DOHH2 (cell line): ENCODE measurements at regions not wholly inside any gene's neighbourhood (a gene's known extent, or its start where the extent isn't known, plus 50 kb on each side); places are given as distances from the start of the nearest gene placed in this dataset.
"Not testable (repeated sequence)": the region's sequence is repeated elsewhere in the genome, so short reads cannot be mapped to it uniquely, and the experiment has no call there.

Source experiments
- H3F3A ChIP-seq: fragments of 200-600 bp; sonication (generic), shearing (Covaris generic); 2 replicates; pipeline ENCODE4 v1.6.0; 2016; ENCODE audit warnings: antibody characterized with exemption, mild to moderate bottlenecking; ENCODE audit not compliant: control insufficient read depth, insufficient read depth
- H3K27ac ChIP-seq: fragments of 200-600 bp; sonication (generic); 2 replicates; pipeline ENCODE4 v1.5.1; 2014; ENCODE audit warnings: low read depth, mild to moderate bottlenecking, low read length, moderate library complexity
- H3K27me3 ChIP-seq: fragments of 200-600 bp; sonication (generic); 2 replicates; pipeline ENCODE4 v1.6.1; 2014; ENCODE audit warnings: mild to moderate bottlenecking, low read length, mixed read lengths; ENCODE audit not compliant: control insufficient read depth
- H3K36me3 ChIP-seq: fragments of 200-600 bp; sonication (generic); 2 replicates; pipeline ENCODE4 v1.6.1; 2014; ENCODE audit warnings: mild to moderate bottlenecking, low read length, moderate library complexity, mixed read lengths; ENCODE audit not compliant: control insufficient read depth
- H3K4me1 ChIP-seq: fragments of 200-600 bp; sonication (generic); 2 replicates; pipeline ENCODE4 v1.6.1; 2014; ENCODE audit warnings: mild to moderate bottlenecking, low read length, mixed read lengths; ENCODE audit not compliant: control insufficient read depth
- H3K4me2 ChIP-seq: fragments of 200-600 bp; sonication (generic); 2 replicates; pipeline ENCODE4 v1.6.0; 2014; ENCODE audit warnings: mild to moderate bottlenecking, low read length, moderate library complexity
- H3K4me3 ChIP-seq: fragments of 200-600 bp; sonication (generic); 2 replicates; pipeline ENCODE4 v1.5.1; 2014; ENCODE audit warnings: mild to moderate bottlenecking, low read length, mixed read lengths
- H3K79me2 ChIP-seq: fragments of 200-600 bp; sonication (generic); 2 replicates; pipeline ENCODE4 v1.6.1; 2014; ENCODE audit warnings: mild to moderate bottlenecking, low read length, mixed read lengths; ENCODE audit not compliant: control insufficient read depth
- H3K9me2 ChIP-seq: fragments of 200-600 bp; sonication (generic); replicated peaks from 2 replicates; pipeline ENCODE4 v1.6.1; 2014; ENCODE audit warnings: mild to moderate bottlenecking, low read length, mixed read lengths; ENCODE audit not compliant: control insufficient read depth
- H3K9me3 ChIP-seq: fragments of 200-600 bp; sonication (generic); 2 replicates; pipeline ENCODE4 v1.6.1; 2014; ENCODE audit warnings: antibody characterized with exemption, low read length, mixed read lengths; ENCODE audit not compliant: control insufficient read depth, insufficient read depth
- H4K20me1 ChIP-seq: fragments of 200-600 bp; sonication (generic); 2 replicates; pipeline ENCODE4 v1.6.0; 2014; ENCODE audit warnings: low read depth, mild to moderate bottlenecking, antibody characterized with exemption, low read length, moderate library complexity; ENCODE audit not compliant: control insufficient read depth, insufficient read depth
- CTCF ChIP-seq: fragments of 200-600 bp; sonication (generic); IDR thresholded peaks from one replicate; pipeline ENCODE4 v1.5.1; 2014; ENCODE audit warnings: antibody characterized with exemption, mild to moderate bottlenecking, low read depth, low read length; ENCODE audit not compliant: poor library complexity, severe bottlenecking
- EZH2phosphoT487 ChIP-seq: fragments of 200-600 bp; sonication (generic); IDR thresholded peaks from 2 replicates; pipeline ENCODE4 v1.6.1; 2017; ENCODE audit warnings: borderline replicate concordance, mild to moderate bottlenecking, antibody characterized with exemption, low read length, moderate library complexity, mixed read lengths

- Histone ChIP-seq H3K9me2 (no peaks in the 10 kb centered on the region), H3K9me3 (no peaks in the 10 kb centered on the region), H3K4me3 (no peak overlapping the region), H3K4me2 (no peak overlapping the region), H4K20me1 (no peaks in the 10 kb centered on the region), H3K27me3 (no peaks in the 10 kb centered on the region), H3K27ac (no peak overlapping the region), H3F3A (no peaks in the 10 kb centered on the region), H3K4me1 (no peaks in the 10 kb centered on the region), H3K79me2 (no peaks in the 10 kb centered on the region), H3K36me3 (no peaks in the 10 kb centered on the region)
- TF ChIP-seq EZH2phosphoT487 (no peak), CTCF (no peak)
These were observed 394.1 kb upstream of the FAR2 start for GRCh38 chr12:28755027-28755426.

GRCh38 chr12:28759333-28759732 lies 389.7 kb upstream of the FAR2 start:
- H3K4me2 ChIP-seq, result no peak overlapping the region
- no peak overlapping the region for H3K27ac ChIP-seq
- no peaks in the 10 kb centered on the region for H3K36me3 ChIP-seq
- TF ChIP-seq EZH2phosphoT487, result no peak
- TF ChIP-seq CTCF, result no peak
- H3K4me1 ChIP-seq, result no peaks in the 10 kb centered on the region
- H3K79me2 ChIP-seq, result no peaks in the 10 kb centered on the region
- H3F3A ChIP-seq, result no peaks in the 10 kb centered on the region
- no peaks in the 10 kb centered on the region for H3K9me3 ChIP-seq
- no peaks in the 10 kb centered on the region for H3K27me3 ChIP-seq
- H3K9me2 ChIP-seq, result no peaks in the 10 kb centered on the region
- H3K4me3 ChIP-seq, result no peak overlapping the region
- no peaks in the 10 kb centered on the region for H4K20me1 ChIP-seq

- H3K27ac ChIP-seq, H3K4me3 ChIP-seq, H3K4me1 ChIP-seq, H3K9me2 ChIP-seq, H3K36me3 ChIP-seq, H3K4me2 ChIP-seq, H3K9me3 ChIP-seq, H3K27me3 ChIP-seq, H3F3A ChIP-seq, H3K79me2 ChIP-seq, H4K20me1 ChIP-seq: not testable (repeated sequence)
These were observed 388.8 kb upstream of the FAR2 start for GRCh38 chr12:28760040-28760903.

- not testable (repeated sequence) for H3K4me2 ChIP-seq, H3K9me3 ChIP-seq, H3K4me3 ChIP-seq, H3K36me3 ChIP-seq, H3K4me1 ChIP-seq, H3K79me2 ChIP-seq, H3K9me2 ChIP-seq, H3K27ac ChIP-seq, H3F3A ChIP-seq, H4K20me1 ChIP-seq, H3K27me3 ChIP-seq
These were observed 387.2 kb upstream of the FAR2 start for GRCh38 chr12:28761897-28762296.
